HG03342 (cell line): ENCODE measurements at regions not wholly inside any gene's neighbourhood (a gene's known extent, or its start where the extent isn't known, plus 50 kb on each side); places are given as distances from the start of the nearest gene placed in this dataset.
"Not testable (repeated sequence)": the region's sequence is repeated elsewhere in the genome, so short reads cannot be mapped to it uniquely, and the experiment has no call there.

Experiments
- ATAC-seq: cut with Tn5 transposase; IDR thresholded peaks from one replicate; pipeline ENCODE4 v1.9.1; 2021; ENCODE audit warnings: mild to moderate bottlenecking, moderate library complexity; ENCODE audit not compliant: unreplicated experiment

DNA sequence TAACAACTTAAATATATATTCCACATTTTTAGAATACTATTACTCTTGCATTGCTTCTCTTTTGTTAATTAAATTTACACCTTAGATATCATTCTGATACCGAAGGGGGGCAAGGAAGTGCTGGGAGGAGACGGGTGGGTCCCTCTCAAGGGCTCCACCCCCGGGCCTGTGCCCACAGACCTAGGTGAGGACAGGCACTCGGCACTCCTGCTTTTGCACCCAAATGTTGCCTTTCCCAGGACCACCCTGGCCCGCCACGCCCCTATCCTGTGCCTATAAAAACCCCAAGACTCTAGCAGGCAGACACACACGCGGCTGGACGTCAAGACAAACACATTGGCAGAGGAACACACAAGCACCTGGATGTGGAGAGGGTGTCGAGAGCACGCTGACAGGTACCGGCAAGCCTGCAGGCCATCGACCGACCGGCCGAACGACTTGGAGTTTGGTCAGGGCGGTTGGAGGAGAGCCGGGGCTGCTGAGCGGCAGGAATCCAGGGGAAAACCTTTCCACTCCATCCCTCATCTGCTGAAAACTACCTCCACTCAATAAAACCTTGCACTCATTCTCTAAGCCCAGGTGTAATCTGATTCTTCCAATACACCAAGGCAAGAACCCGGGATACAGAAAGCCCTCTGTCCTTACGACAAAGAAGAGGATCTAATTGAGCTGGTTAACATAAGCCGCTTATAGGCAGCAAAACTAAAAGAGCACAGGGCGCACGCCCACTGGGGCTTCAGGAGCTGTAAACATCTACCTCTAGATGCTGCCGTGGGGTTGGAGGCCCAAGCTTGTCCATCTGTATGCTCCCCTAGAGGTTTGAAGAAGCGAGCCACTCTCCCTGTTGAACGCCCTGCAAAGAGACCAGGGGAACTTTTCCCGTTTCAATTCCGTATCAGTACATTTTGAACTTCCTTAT, 197.4 kb upstream of the PRSS16 start:
- no peak for ATAC-seq

DNA sequence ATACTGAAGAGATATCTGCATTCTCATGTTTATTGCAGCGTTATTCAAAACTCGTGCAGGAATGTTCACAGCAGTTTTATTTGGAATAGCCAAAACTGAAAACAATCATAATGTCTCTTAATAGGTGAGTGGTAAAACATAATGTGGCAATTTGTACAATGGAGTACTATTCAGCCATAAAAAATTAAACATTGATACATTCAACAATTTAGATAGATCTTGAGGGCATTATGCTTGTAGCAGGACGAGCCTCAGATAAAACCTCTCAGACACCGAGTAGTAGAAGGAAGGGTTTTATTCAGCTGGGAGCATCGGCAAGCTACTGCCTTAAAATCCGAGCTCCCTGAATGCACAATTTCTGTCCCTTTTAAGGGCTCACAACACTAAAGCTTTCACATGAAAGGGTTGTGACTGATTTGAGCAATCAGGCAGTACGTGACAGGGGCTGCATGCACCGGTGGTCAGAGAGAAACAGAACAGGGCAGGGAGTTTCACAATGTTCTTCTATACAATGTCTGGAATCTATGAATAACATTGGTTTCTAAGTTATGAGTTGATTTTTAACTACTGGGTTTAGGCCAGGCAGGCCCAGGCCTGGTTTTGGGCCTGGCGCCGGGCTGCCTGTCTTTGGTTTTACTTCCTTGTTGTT, 195.3 kb upstream of the PRSS16 start:
- ATAC-seq = not testable (repeated sequence)

- no peak for ATAC-seq
These were observed 194.8 kb upstream of the PRSS16 start for GRCh38 chr6:27052731-27053082.

DNA sequence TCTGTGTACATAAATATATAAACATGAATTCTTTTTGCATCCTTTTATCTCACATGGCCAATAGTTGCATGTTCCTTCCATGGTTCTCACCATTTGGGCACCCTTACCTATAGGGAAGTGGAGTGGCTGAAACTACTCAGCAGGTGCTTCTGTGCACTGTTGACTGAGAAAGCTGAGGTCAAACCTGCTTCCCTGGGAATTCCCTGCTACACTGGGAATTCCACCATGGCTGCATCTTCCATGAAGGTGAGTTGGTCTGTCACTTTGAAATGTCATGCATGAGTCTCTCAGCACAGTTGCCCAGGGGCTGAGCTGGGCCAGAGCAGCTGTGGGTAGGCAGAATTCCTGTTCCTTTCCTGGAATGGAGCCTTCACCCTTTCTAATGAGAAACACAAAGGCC, 193.8 kb upstream of the PRSS16 start:
- no peak for ATAC-seq

DNA sequence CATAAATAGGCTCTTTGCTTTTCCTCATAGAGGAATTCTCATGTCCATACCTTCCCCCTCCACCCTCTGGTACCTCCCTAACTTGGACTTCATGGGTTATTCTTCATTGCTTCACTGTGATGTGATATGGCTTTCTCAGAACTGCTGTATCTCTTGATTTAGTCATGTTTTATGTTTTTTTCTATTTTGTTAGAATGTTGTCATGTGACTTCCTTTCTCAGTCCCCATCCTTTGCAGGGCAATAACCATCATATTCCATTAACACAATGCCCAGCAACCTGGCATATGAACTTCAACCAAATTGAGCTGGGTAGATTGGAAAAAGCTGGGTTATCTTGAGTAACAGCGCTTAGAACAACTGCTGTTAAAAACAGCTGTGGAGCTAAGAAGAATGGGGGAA, 190.9 kb upstream of the PRSS16 start:
- no peak for ATAC-seq

DNA sequence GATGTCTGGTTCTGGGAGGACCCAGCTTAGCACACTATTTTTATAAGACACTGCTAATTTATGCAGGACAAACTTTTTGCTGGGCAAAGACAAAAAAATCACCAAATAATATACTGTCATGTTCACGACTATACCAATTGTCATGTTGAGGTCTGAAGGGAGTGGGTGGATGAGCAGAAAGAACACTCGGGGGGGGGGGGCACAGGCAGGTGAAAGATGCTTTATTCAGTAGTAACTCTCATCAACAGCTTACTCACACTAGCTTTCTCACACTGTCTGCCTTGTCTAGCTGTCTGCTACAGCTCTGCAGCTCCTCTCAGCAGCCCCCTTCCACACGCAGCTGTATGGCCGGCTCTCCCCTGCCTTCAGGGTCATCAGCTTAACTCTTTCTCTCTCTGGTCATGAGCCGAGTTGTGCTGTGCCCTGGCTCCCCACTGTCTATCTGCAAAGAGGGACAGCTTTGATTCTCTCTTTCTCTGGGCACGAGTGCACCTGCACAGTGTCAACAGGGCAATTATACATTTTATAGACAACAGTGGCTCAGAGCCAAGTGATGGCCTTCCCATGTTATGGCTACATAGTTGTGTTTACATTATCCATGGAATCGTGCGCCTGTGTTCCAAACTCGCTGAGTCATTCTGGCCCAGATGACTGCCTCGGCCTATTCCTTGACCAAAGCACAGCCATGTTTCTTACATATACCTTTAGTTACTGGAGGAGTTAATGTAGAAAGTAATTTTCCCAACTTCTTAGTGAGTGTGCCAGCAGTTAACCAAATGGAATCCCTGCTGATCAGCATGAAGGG, 187.7 kb upstream of the PRSS16 start:
- no peak for ATAC-seq

DNA sequence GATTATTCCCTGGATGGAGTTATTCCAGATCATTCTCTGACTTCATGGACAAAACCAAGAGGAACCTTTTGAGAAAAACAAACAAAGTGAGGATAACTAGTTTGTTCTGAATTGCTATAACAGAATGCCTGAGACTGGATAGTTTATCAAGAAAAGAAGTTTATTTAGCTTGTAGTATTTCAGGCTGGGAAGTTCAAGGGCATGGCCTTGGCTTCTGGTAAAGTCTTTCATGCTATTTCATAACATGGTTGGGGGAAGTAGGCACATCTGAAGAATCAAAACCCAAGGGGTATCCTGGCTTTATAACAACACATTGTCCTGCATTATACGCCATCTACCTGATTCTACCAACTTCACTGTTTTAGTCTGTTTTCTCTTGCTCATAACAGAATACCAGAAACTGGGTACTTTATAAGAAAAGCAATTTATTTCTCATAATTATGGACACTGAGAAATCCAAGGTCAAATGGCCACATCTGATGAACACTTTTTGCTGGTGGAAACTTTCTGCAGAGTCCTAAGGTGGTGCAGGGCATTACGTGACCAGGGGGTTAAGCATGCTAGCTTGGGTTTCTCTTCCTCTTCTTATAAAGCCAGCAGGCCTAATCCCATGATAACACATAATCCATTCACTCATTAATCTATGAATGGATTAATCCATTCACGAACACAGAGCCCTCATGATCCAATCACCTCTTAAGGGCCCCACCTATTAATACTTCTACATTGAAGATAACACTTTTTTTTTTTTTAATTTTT, 186.1 kb upstream of the PRSS16 start:
- ATAC-seq = no peak

GRCh38 chr6:27062755-27063154, 184.7 kb upstream of the PRSS16 start:
- no peak for ATAC-seq

GRCh38 chr6:27065183-27065582, 182.3 kb upstream of the PRSS16 start:
- ATAC-seq = no peak

DNA sequence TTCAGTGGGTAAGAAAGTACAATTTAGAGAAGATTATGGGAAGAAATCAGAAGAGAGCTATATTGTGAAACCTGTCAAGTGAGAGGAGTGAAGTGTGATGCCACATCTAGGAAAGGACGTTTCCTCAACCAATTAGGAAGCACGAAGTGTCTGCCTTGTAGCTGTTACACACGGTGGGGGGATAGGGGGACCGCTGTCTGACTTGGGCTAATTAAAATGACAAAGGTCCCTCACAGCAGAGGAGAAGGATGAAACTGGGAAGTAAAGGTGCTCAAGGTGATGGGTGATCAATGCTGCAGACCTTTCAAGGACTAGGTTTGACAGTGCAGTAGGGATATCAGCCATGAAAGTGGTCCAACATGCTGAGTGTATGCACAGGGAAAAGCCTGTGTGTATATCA, 181.1 kb upstream of the PRSS16 start:
- no peak for ATAC-seq

DNA sequence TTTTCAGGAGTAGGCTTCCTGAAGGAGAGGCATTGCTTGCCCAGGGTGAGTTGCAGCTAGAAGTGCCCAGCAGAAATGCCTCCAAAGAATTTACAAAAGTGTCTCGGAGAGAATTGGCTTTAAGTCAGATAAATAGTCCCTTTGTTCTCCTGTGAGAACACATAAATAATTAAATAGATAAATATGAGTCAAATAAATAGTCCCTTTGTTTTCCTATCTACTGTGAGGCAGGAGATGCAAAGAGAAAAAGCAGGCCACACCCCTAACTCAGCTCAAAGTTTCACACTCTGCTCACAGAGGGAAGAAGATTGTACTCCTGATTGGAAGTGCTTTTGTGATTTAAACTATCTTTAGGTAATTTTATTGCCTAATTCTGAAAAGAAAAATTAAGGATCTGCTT, 180.7 kb upstream of the PRSS16 start:
- no peak for ATAC-seq

GRCh38 chr6:27073441-27073840, 174.1 kb upstream of the PRSS16 start:
- ATAC-seq = no peak

DNA sequence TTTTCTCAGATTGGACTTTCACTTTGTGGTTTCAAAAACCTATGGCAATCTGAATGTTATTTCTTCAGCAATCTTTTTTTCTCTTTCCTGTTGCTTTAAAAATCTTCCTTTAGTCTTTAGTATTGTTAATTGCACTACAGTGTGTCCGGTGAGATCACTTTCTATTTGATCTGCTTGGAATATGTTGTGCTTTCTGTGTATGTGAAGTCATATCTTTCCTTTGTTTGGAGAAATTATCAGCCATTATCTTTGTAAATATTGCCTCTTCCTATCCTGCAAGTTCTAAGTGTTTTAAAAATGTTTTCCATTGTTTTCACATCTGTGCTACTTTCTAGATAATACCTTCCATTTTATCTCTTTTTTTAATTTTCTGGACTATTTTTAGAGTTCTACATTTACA, 171.4 kb upstream of the PRSS16 start:
- no peak for ATAC-seq

DNA sequence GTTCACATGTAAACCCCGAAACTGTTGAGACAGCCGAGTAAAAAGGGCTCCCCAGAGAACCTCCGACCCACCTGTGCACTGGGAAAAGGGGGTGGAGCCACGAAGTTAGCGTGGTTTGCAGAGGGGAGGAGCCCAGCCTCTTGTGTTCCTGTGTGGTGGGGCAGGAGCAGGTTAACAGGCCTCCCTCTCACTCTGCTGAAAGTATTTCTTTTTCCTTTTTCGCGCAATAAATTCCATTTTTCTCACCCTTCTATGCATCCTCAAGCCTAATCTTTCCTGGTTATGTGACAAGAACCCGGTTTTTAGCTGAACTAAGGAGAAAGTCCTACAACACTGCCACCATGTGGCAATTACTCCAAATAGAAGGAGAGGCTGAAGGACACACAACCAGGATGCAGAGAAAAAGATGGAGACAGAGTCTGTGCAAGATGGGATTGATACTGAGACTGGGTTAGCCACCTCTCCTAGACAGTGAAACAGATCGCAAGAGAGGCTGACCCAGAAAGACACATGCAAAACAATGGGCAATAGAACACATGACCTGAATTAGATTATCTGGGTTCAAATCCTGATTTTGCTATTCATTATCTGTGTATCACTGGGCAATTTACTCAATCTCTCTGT, 168.7 kb upstream of the PRSS16 start:
- ATAC-seq = peak; percentile 75

DNA sequence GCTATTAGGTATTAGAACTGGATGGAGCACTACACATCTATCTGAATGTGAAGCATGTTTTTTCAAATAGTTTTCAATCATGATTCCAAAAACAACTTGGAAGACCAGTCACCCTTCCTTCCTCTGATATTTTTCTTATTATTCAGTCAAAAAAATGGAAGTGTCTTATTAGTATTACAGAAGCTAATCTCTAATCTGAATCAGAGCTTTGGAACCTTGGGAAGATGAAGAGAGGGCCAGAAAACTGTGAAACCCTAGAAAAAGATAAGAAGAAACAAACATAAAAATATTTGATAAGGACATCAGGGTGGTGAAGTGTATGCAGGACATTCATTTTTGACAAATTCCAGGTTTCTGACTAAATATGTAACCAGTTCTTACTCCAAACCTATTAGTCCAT, 166.3 kb upstream of the PRSS16 start:
- ATAC-seq = no peak

DNA sequence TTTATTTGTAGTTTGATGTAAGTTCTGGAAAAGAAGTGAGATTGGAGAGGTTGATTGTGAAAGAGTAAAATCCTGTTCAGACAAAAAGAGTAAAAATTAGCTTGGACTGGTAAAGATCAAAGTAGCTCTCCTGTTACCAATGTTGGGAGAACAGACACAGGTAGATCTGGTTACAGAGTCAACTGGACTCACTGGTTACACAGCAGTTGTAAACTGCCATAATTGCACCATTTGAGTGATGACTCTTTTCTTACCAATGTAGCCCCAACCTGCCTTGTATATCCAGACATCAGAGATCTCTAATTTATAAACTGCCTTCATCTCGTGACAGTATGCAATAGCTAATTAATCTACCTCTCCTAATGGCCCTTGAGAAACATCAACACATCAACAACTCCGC, 165.6 kb upstream of the PRSS16 start:
- ATAC-seq = no peak

- ATAC-seq = no peak
These were observed 159.4 kb upstream of the PRSS16 start for GRCh38 chr6:27088068-27088467.

DNA sequence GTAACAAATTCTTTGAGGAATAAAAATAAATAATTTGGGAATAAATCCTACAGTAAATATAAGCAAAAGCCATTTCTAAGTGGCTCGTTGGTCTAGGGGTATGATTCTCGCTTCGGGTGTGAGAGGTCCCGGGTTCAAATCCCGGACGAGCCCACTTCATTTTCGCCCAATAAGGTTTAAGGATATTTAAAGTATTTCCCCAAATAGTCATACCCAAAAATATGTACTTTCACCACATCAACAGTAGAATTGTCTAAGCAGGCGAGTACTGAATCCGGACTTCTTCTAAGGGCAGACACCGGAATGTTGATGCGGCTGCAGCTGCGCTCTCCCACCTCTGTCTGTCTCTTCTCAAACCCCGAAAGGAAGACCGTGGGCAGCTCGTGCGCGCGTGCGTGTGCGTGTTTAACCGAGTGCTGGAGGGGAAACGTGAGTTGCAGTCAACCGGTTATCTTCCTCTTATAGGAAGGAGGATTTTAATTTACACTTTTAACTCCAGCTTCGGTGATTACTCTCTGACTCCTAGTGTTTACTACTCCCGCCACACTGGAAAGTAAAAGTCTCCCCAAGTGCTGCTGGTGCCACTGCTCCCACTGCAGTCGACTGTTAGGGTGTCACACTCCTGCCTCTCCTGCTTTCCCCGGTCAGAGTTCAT, 155.7 kb upstream of the PRSS16 start:
- ATAC-seq = peak; percentile 51

DNA sequence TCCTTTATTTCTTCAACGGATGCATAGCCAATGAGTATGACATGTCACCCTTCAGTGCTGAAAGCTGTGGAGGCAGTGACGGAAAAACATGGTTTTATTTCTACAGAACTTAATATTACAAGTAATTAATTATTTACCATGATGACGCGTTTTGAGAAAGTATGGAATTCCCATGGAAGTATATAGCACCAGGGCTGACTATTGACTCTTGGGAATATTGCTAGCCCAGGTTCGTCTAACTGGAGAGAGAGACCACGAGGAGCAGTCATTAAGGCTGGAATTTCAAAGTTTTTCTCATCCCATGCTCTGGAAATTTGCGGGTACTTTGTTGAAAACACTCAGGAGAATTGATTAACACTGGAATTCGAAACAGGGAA, 155.2 kb upstream of the PRSS16 start:
- ATAC-seq = no peak

GRCh38 chr6:27095914-27096313, 151.6 kb upstream of the PRSS16 start:
- ATAC-seq = no peak
